IMR-90 (cell line): ENCODE measurements at regions not wholly inside any gene's neighbourhood (a gene's known extent, or its start where the extent isn't known, plus 50 kb on each side); places are given as distances from the start of the nearest gene placed in this dataset.

Experiments
- ATAC-seq: fragments of 200-7000 bp; cut with Tn5 transposase; 2 replicates; pipeline ENCODE4 v1.9.1; 2020; ENCODE audit warnings: low read depth, mild to moderate bottlenecking, moderate library complexity
- BruUV-seq: library from RNA; stranded (reverse); fragments of 400-500 nt; replicated peaks from 2 replicates; lab custom pipeline; 2021; lab: Mats Ljungman, UMichigan
- CTCF ChIA-PET: fragments of 300-600 bp; formaldehyde crosslinking; extraction: SDS; loops from one replicate; lab custom pipeline; 2021; ENCODE audit warnings: antibody characterized with exemption; lab: Yijun Ruan, JAX
- POLR2A ChIA-PET: fragments of 300-600 bp; sonication (Branson Sonifier 250); formaldehyde crosslinking; loops from one replicate; lab custom pipeline; 2022; ENCODE audit warnings: antibody characterized with exemption; ENCODE audit not compliant: unreplicated experiment; lab: Charles Lee
- DNase-seq: peaks from one replicate; pipeline ENCODE4 v3.0.0; 2013
- H2AFZ ChIP-seq: replicated peaks from 2 replicates; pipeline ENCODE3; 2013; ENCODE audit warnings: low read length, mild to moderate bottlenecking; ENCODE audit not compliant: poor library complexity
- H2AK5ac ChIP-seq: 2 replicates; pipeline ENCODE4 v1.6.1; 2013; ENCODE audit warnings: low read depth, low read length, inconsistent platforms
- H2AK9ac ChIP-seq: replicated peaks from 2 replicates; pipeline ENCODE3; 2013; ENCODE audit warnings: mild to moderate bottlenecking, low read depth, low read length, moderate library complexity; ENCODE audit not compliant: poor library complexity
- H2BK120ac ChIP-seq: 2 replicates; pipeline ENCODE4 v1.6.1; 2013; ENCODE audit warnings: low read depth, low read length, inconsistent platforms
- H2BK15ac ChIP-seq: 3 replicates; pipeline ENCODE4 v1.6.1; 2013; ENCODE audit warnings: low read depth, low read length, inconsistent platforms
- H2BK20ac ChIP-seq: 2 replicates; pipeline ENCODE4 v1.6.1; 2013; ENCODE audit warnings: low read depth, mild to moderate bottlenecking, inconsistent platforms, low read length, moderate library complexity
- H2BK5ac ChIP-seq: 2 replicates; pipeline ENCODE4 v1.6.1; 2013; ENCODE audit warnings: mild to moderate bottlenecking, low read depth, low read length, inconsistent platforms; ENCODE audit not compliant: poor library complexity, severe bottlenecking
- H3K14ac ChIP-seq: replicated peaks from 2 replicates; pipeline ENCODE4 v1.6.1; 2013; ENCODE audit warnings: low read depth, low read length, inconsistent platforms
- H3K18ac ChIP-seq: 2 replicates; pipeline ENCODE4 v1.6.1; 2013; ENCODE audit warnings: low read depth, low read length, control low read depth
- H3K23ac ChIP-seq: 2 replicates; pipeline ENCODE4 v1.6.1; 2013; ENCODE audit warnings: low read depth, low read length, inconsistent platforms
- H3K27ac ChIP-seq: 2 replicates; pipeline ENCODE4 v1.5.1; 2013; ENCODE audit warnings: mild to moderate bottlenecking, control low read depth, low read length; ENCODE audit not compliant: insufficient read depth
- H3K27me3 ChIP-seq: 2 replicates; pipeline ENCODE4 v1.6.1; 2013; ENCODE audit warnings: low read length; ENCODE audit not compliant: control insufficient read depth, insufficient read depth
- H3K36me3 ChIP-seq: 2 replicates; pipeline ENCODE4 v1.6.1; 2013; ENCODE audit warnings: low read length, mixed read lengths; ENCODE audit not compliant: control insufficient read depth, insufficient read depth
- H3K4ac ChIP-seq: 2 replicates; pipeline ENCODE4 v1.6.1; 2013; ENCODE audit warnings: low read depth, low read length, inconsistent platforms
- H3K4me1 ChIP-seq: 2 replicates; pipeline ENCODE4 v1.6.1; 2013; ENCODE audit warnings: low read length, mixed read lengths; ENCODE audit not compliant: control insufficient read depth, insufficient read depth
- H3K4me2 ChIP-seq: 2 replicates; pipeline ENCODE4 v1.6.1; 2013; ENCODE audit warnings: low read depth, mild to moderate bottlenecking, control low read depth, low read length, moderate library complexity
- H3K4me3 ChIP-seq: 2 replicates; pipeline ENCODE4 v1.5.1; 2013; ENCODE audit warnings: low read depth, mild to moderate bottlenecking, control low read depth, low read length, moderate library complexity; ENCODE audit not compliant: insufficient read depth
- H3K56ac ChIP-seq: 2 replicates; pipeline ENCODE4 v1.6.1; 2013; ENCODE audit warnings: low read length, inconsistent platforms; ENCODE audit not compliant: insufficient read depth; ENCODE audit errors: extremely low read depth
- H3K79me1 ChIP-seq, 2 experiments: 2 replicates each; pipeline ENCODE4 v1.6.1; 2013; ENCODE audit warnings: low read length in 2 of 2, inconsistent platforms in 1 of 2, low read depth in 1 of 2
- H3K9ac ChIP-seq: 2 replicates; pipeline ENCODE4 v1.6.1; 2013; ENCODE audit warnings: low read depth, low read length, control low read depth
- H3K9me1 ChIP-seq: 2 replicates; pipeline ENCODE4 v1.6.1; 2013; ENCODE audit warnings: low read length, inconsistent platforms; ENCODE audit not compliant: insufficient read depth
- H3K9me3 ChIP-seq: 2 replicates; pipeline ENCODE4 v1.6.1; 2013; ENCODE audit warnings: low read length; ENCODE audit not compliant: control insufficient read depth, insufficient read depth
- H4K20me1 ChIP-seq: 2 replicates; pipeline ENCODE4 v1.6.1; 2013; ENCODE audit warnings: low read length, inconsistent platforms; ENCODE audit not compliant: insufficient read depth
- H4K5ac ChIP-seq: 2 replicates; pipeline ENCODE4 v1.6.1; 2013; ENCODE audit warnings: mild to moderate bottlenecking, low read depth, low read length, control low read depth
- H4K8ac ChIP-seq, 2 experiments: 2 replicates each; pipeline ENCODE4 v1.6.1; 2013; ENCODE audit warnings: low read depth in 2 of 2, low read length in 2 of 2, control low read depth in 1 of 2, inconsistent platforms in 1 of 2
- H4K91ac ChIP-seq: 2 replicates; pipeline ENCODE4 v1.6.1; 2013; ENCODE audit warnings: low read depth, low read length, inconsistent platforms; ENCODE audit not compliant: insufficient read depth
- BHLHE40 ChIP-seq: fragments of 150-350 bp; IDR thresholded peaks from 2 replicates; pipeline ENCODE4 v1.6.1; 2016; ENCODE audit warnings: mild to moderate bottlenecking, low read depth, low read length
- CEBPB ChIP-seq: IDR thresholded peaks from 2 replicates; pipeline ENCODE4 v1.6.1; 2012; ENCODE audit warnings: low read depth, low read length, improper control_type of control experiment
- CHD1 ChIP-seq: IDR thresholded peaks from 2 replicates; pipeline ENCODE4 v1.6.1; 2012; ENCODE audit warnings: low read depth, low read length, improper control_type of control experiment
- FOS ChIP-seq: fragments of 150-350 bp; IDR thresholded peaks from 2 replicates; pipeline ENCODE4 v1.6.1; 2016; ENCODE audit warnings: low read depth, low read length
- MAFK ChIP-seq: IDR thresholded peaks from 2 replicates; pipeline ENCODE4 v1.6.1; 2012; ENCODE audit warnings: low read depth, low read length, improper control_type of control experiment
- MAZ ChIP-seq: IDR thresholded peaks from 2 replicates; pipeline ENCODE4 v1.6.1; 2012; ENCODE audit warnings: low read depth, mild to moderate bottlenecking, low read length, improper control_type of control experiment, moderate library complexity, borderline replicate concordance
- MXI1 ChIP-seq: IDR thresholded peaks from 2 replicates; pipeline ENCODE4 v1.6.1; 2012; ENCODE audit warnings: low read depth, mild to moderate bottlenecking, low read length, moderate library complexity, borderline replicate concordance
- NFE2L2 ChIP-seq: fragments of 150-350 bp; IDR thresholded peaks from 2 replicates; pipeline ENCODE4 v1.6.1; 2016; ENCODE audit warnings: low read depth, mild to moderate bottlenecking, low read length
- POLR2A ChIP-seq: IDR thresholded peaks from 2 replicates; pipeline ENCODE4 v1.6.1; 2012; ENCODE audit warnings: mild to moderate bottlenecking, low read depth, low read length
- RAD21 ChIP-seq: IDR thresholded peaks from 2 replicates; pipeline ENCODE4 v1.6.1; 2012; ENCODE audit warnings: low read length, improper control_type of control experiment
- RCOR1 ChIP-seq: IDR thresholded peaks from 2 replicates; pipeline ENCODE4 v1.6.1; 2012; ENCODE audit warnings: mild to moderate bottlenecking, low read length, improper control_type of control experiment; ENCODE audit not compliant: insufficient replicate concordance
- RFX5 ChIP-seq: IDR thresholded peaks from 2 replicates; pipeline ENCODE4 v1.8.0; 2012; ENCODE audit warnings: low read depth, mild to moderate bottlenecking, low read length, moderate library complexity
- SMC3 ChIP-seq: fragments of 150-350 bp; IDR thresholded peaks from 2 replicates; pipeline ENCODE4 v1.6.1; 2016; ENCODE audit warnings: low read depth, mild to moderate bottlenecking, antibody characterized with exemption, low read length, moderate library complexity
- USF2 ChIP-seq: fragments of 150-350 bp; IDR thresholded peaks from 2 replicates; pipeline ENCODE4 v1.6.1; 2017; ENCODE audit warnings: mild to moderate bottlenecking, antibody characterized with exemption, low read length, low read depth
- WGBS, 2 experiments: methylation state at CpG; one replicate each; pipeline versions ENCODE4 v1.1.5 to v1.1.7; 2013; ENCODE audit warnings: missing lambda C conversion rate in 2 of 2; ENCODE audit not compliant: insufficient read length in 1 of 2; ENCODE audit errors: extremely low coverage in 2 of 2; 5-methylcytosine and 5-hydroxymethylcytosine counted together
- dilution Hi-C: fragments of 300-500 bp; cut with HindIII; formaldehyde crosslinking; loops from one replicate; pipeline ENCODE4 v1.14.3; 2018; ENCODE audit warnings: low sequenced_read_pairs; ENCODE audit not compliant: unreplicated experiment
- in situ Hi-C: fragments of 300-500 bp; cut with MboI; formaldehyde crosslinking; loops from 3 replicates; pipeline ENCODE4 v1.14.3; 2019; ENCODE audit warnings: low sequenced_read_pairs, inconsistent platforms, mixed read lengths
- intact Hi-C: fragments of 100-400 bp; cut with micrococcal nuclease; formaldehyde crosslinking; loops from 2 replicates; pipeline ENCODE4 v1.10.0; 2022
- TF ChIP-seq, protein P1 (sequence below): conservative IDR thresholded peaks from 2 replicates; pipeline ENCODE4 v1.5.1; 2012; ENCODE audit warnings: mild to moderate bottlenecking, low read depth, low read length, improper control_type of control experiment
- TF ChIP-seq, protein P2 (sequence below): fragments of 150-350 bp; IDR thresholded peaks from 2 replicates; pipeline ENCODE4 v1.6.1; 2016; ENCODE audit warnings: low read depth, mild to moderate bottlenecking, low read length, moderate library complexity, borderline replicate concordance

GRCh38 chr5:92177926-92178487, 794.9 kb upstream of the ARRDC3 start:
- no TSS peak for BruUV-seq
- no peak overlapping the region for H3K9ac ChIP-seq
- ATAC-seq (no peak), DNase-seq (no peak)
- no peak overlapping the region for H2BK20ac ChIP-seq
- no peak overlapping the region for H3K27ac ChIP-seq
- H3K36me3 ChIP-seq, result no peaks in the 10 kb centered on the region
- H3K4me1 ChIP-seq, result no peaks in the 10 kb centered on the region
- no peaks in the 10 kb centered on the region for H4K20me1 ChIP-seq
- no peak overlapping the region for H4K8ac ChIP-seq
- H2AFZ ChIP-seq, result no peak overlapping the region
- no peak overlapping the region for H2BK15ac ChIP-seq
- H3K4me3 ChIP-seq, result no peak overlapping the region
- TF ChIP-seq POLR2A (no peak), MAZ (no peak), RFX5 (no peak), NFE2L2 (no peak), MAFK (no peak), FOS (no peak), CHD1 (no peak), SMC3 (no peak), USF2 (no peak), BHLHE40 (no peak), RCOR1 (no peak), CEBPB (no peak), MXI1 (no peak), RAD21 (no peak)
- TF ChIP-seq, protein P1, sequence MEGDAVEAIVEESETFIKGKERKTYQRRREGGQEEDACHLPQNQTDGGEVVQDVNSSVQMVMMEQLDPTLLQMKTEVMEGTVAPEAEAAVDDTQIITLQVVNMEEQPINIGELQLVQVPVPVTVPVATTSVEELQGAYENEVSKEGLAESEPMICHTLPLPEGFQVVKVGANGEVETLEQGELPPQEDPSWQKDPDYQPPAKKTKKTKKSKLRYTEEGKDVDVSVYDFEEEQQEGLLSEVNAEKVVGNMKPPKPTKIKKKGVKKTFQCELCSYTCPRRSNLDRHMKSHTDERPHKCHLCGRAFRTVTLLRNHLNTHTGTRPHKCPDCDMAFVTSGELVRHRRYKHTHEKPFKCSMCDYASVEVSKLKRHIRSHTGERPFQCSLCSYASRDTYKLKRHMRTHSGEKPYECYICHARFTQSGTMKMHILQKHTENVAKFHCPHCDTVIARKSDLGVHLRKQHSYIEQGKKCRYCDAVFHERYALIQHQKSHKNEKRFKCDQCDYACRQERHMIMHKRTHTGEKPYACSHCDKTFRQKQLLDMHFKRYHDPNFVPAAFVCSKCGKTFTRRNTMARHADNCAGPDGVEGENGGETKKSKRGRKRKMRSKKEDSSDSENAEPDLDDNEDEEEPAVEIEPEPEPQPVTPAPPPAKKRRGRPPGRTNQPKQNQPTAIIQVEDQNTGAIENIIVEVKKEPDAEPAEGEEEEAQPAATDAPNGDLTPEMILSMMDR, result no peak
- TF ChIP-seq, protein P2, sequence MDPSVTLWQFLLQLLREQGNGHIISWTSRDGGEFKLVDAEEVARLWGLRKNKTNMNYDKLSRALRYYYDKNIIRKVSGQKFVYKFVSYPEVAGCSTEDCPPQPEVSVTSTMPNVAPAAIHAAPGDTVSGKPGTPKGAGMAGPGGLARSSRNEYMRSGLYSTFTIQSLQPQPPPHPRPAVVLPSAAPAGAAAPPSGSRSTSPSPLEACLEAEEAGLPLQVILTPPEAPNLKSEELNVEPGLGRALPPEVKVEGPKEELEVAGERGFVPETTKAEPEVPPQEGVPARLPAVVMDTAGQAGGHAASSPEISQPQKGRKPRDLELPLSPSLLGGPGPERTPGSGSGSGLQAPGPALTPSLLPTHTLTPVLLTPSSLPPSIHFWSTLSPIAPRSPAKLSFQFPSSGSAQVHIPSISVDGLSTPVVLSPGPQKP, result no peak
- H2AK5ac ChIP-seq, result no peak overlapping the region
- H3K9me3 ChIP-seq, result no peaks in the 10 kb centered on the region
- H3K9me1 ChIP-seq, result no peaks in the 10 kb centered on the region
- H3K23ac ChIP-seq, result no peak overlapping the region
- no peak overlapping the region for H4K91ac ChIP-seq
- ChIA-PET CTCF (no interaction called here), POLR2A (interaction anchor here (0.6 kb wide), 1 partner anchor 8 kb away, joined by 3 read pairs; no protein-coding TSS in a partner anchor)
- H3K56ac ChIP-seq, result no peak overlapping the region
- no peak overlapping the region for H3K18ac ChIP-seq
- H3K4ac ChIP-seq, result no peak overlapping the region
- H3K14ac ChIP-seq, result no peak overlapping the region
- no peak overlapping the region for H4K5ac ChIP-seq
- intact Hi-C loops (no loop called here), dilution Hi-C loops (no loop called here), in situ Hi-C loops (no loop called here)
- no peak overlapping the region for H2BK120ac ChIP-seq
- no peak overlapping the region for H2BK5ac ChIP-seq
- WGBS, 2 experiments, result no CpG with 5 or more reads among the region's 1 CpG
- no peaks in the 10 kb centered on the region for H3K27me3 ChIP-seq
- H2AK9ac ChIP-seq, result no peak overlapping the region
- no peak overlapping the region for H3K4me2 ChIP-seq
- no peaks in the 10 kb centered on the region for H3K79me1 ChIP-seq
